ENCODE measurements at regions not wholly inside any gene's neighbourhood (a gene's known extent, or its start where the extent isn't known, plus 50 kb on each side); places are given as distances from the start of the nearest gene placed in this dataset.

- H3K4me3 ChIP-seq (ENCODE audit: low read depth, low read length), result no peak overlapping the region
- no peak for TF ChIP-seq CTCF (IDR thresholded peaks at IDR 0.05; ENCODE audit: borderline replicate concordance, insufficient read depth, low read depth, low read length)
These were observed 161.7 kb upstream of the UBE2E1 start for GRCh38 chr3:23644099-23644498.

DNA sequence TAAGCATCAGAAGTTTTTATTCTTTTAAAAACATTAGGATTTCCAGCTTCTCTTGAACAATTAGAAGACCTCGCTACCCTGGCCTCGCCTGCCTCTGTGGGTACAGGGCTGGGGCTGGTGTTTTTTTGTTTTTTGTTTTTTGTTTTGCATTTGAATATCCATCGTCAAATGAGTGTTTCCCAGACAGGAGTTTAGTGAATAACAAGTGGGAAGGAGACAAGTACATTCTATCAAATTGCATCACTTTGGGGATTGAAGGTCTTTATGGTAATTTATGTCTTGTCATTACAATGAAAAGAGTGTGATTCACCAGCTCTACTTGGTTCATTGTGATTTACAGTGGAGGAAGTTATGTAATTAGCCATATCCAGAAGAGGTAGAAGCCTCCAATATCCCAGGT is 161.1 kb upstream of the UBE2E1 start:
- no peak overlapping the region for H3K4me3 ChIP-seq (ENCODE audit: low read depth, low read length)
- TF ChIP-seq CTCF (IDR thresholded peaks at IDR 0.05; ENCODE audit: borderline replicate concordance, insufficient read depth, low read depth, low read length), result no peak

GRCh38 chr3:23645533-23646183 is 160.1 kb upstream of the UBE2E1 start:
- no peak overlapping the region for H3K4me3 ChIP-seq (ENCODE audit: low read depth, low read length)
- no peak for TF ChIP-seq CTCF (IDR thresholded peaks at IDR 0.05; ENCODE audit: borderline replicate concordance, insufficient read depth, low read depth, low read length)

- no peak overlapping the region for H3K4me3 ChIP-seq (ENCODE audit: low read depth, low read length)
- TF ChIP-seq CTCF (IDR thresholded peaks at IDR 0.05; ENCODE audit: borderline replicate concordance, insufficient read depth, low read depth, low read length), result no peak
These were observed 159.4 kb upstream of the UBE2E1 start for GRCh38 chr3:23646184-23646920.

DNA sequence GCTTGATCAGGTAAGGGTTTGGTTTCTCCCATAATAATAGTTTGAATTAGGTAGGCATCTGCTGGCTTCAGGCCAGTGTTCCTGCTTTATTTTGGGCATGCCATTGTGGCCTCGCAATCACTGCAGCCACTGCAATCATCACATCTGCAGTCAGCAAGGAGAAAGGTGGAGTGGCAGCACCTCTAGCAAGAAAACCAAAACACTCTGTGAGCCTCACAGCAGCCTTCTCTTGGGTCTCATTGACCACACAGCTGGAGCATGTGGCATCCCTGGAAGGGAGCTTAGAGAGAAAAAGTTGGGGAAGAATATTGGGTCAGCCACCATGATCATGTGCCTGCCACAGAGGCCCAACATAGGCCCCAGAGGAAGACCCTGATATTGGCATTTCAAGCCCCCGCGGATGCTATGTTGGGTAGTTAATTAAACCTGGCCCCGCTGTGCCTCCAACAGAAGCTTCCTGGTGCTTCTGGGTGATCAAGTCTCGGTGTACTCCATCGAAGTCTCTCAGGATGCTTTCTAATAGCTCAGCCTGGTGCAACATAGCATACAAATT is 158.0 kb upstream of the UBE2E1 start:
- no peak for TF ChIP-seq CTCF (IDR thresholded peaks at IDR 0.05; ENCODE audit: borderline replicate concordance, insufficient read depth, low read depth, low read length)
- H3K4me3 ChIP-seq (ENCODE audit: low read depth, low read length), result no peak overlapping the region

GRCh38 chr3:23648326-23648995 is 157.3 kb upstream of the UBE2E1 start:
- no peak for TF ChIP-seq CTCF (IDR thresholded peaks at IDR 0.05; ENCODE audit: borderline replicate concordance, insufficient read depth, low read depth, low read length)
- H3K4me3 ChIP-seq (ENCODE audit: low read depth, low read length), result no peak overlapping the region

Measured in GM12875 (cell line).